Panc1 (cell line): ENCODE measurements at regions not wholly inside any gene's neighbourhood (a gene's known extent, or its start where the extent isn't known, plus 50 kb on each side); places are given as distances from the start of the nearest gene placed in this dataset.
A peak's percentile ranks its signal among the peaks of the same experiment; 100 is the strongest.

Source experiments
- ATAC-seq: fragments of 200-7000 bp; cut with Tn5 transposase; 2 replicates; pipeline ENCODE4 v1.9.1; 2020; ENCODE audit warnings: mild to moderate bottlenecking, moderate library complexity
- BruUV-seq: library from RNA; stranded (reverse); fragments of 400-500 nt; replicated peaks from 2 replicates; lab custom pipeline; 2021; lab: Mats Ljungman, UMichigan
- CTCF ChIA-PET: fragments of 300-600 bp; sonication (Branson Sonifier 250); formaldehyde crosslinking; loops from one replicate; lab custom pipeline; 2022; ENCODE audit warnings: antibody characterized with exemption; lab: Charles Lee
- POLR2A ChIA-PET: fragments of 300-600 bp; sonication (Branson Sonifier 250); formaldehyde crosslinking; loops from one replicate; lab custom pipeline; 2022; ENCODE audit warnings: antibody characterized with exemption; lab: Charles Lee
- DNase-seq: peaks from one replicate; pipeline ENCODE4 v3.0.0-alpha.2; 2010; ENCODE audit warnings: low read depth, low spot score
- H3K27ac ChIP-seq: 2 replicates; pipeline ENCODE4 v1.5.1; 2011; ENCODE audit warnings: mild to moderate bottlenecking, low read length, inconsistent platforms
- H3K27me3 ChIP-seq: fragments of 200-500 bp; sonication (Bioruptor generic); 2 replicates; pipeline ENCODE4 v1.6.0; 2014; ENCODE audit warnings: low read length, inconsistent platforms; ENCODE audit not compliant: control insufficient read depth, insufficient read depth
- H3K36me3 ChIP-seq: fragments of 200-500 bp; sonication (Bioruptor generic); 2 replicates; pipeline ENCODE4 v1.5.1; 2014; ENCODE audit warnings: inconsistent platforms, mild to moderate bottlenecking, low read length, moderate library complexity; ENCODE audit not compliant: control insufficient read depth, insufficient read depth
- H3K4me1 ChIP-seq: 2 replicates; pipeline ENCODE4 v1.5.1; 2011; ENCODE audit warnings: inconsistent platforms, mild to moderate bottlenecking, low read length, moderate library complexity; ENCODE audit not compliant: control insufficient read depth, insufficient read depth
- H3K4me3 ChIP-seq, 2 experiments: 2 replicates each; pipeline ENCODE4 v1.5.1; 2011 to 2012; ENCODE audit warnings: low read depth in 2 of 2, low read length in 2 of 2, mild to moderate bottlenecking in 2 of 2, inconsistent platforms in 1 of 2, moderate library complexity in 1 of 2
- H3K9me3 ChIP-seq: fragments of 200-500 bp; sonication (Bioruptor generic); 2 replicates; pipeline ENCODE4 v1.5.1; 2014; ENCODE audit warnings: low read depth, mild to moderate bottlenecking, inconsistent platforms, low read length, moderate library complexity; ENCODE audit not compliant: control insufficient read depth, insufficient read depth
- POLR2AphosphoS5 ChIP-seq: IDR thresholded peaks from 2 replicates; pipeline ENCODE4 v1.6.1; 2012; ENCODE audit warnings: mild to moderate bottlenecking, low read depth, low read length, moderate library complexity
- SIN3A ChIP-seq: IDR thresholded peaks from 2 replicates; pipeline ENCODE4 v1.6.1; 2012; ENCODE audit warnings: low read depth, mild to moderate bottlenecking, low read length, moderate library complexity, borderline replicate concordance; ENCODE audit not compliant: insufficient read depth
- TCF7L2 ChIP-seq: IDR thresholded peaks from 2 replicates; pipeline ENCODE4 v1.6.1; 2011; ENCODE audit warnings: mild to moderate bottlenecking, low read depth, low read length, inconsistent platforms
- in situ Hi-C: cut with HindIII; loops from 2 replicates; pipeline ENCODE4 v1.10.0; 2016; ENCODE audit warnings: low sequenced_read_pairs, low pct_unique_long_range_greater_than_20kb
- intact Hi-C: fragments of 100-400 bp; cut with micrococcal nuclease; formaldehyde crosslinking; loops from one replicate; pipeline ENCODE4 v1.10.0; 2022; ENCODE audit not compliant: unreplicated experiment
- TF ChIP-seq, protein P1 (sequence below): fragments of 450-650 bp; IDR thresholded peaks from 2 replicates; pipeline ENCODE4 v1.5.1; 2017; ENCODE audit warnings: mild to moderate bottlenecking
- TF ChIP-seq, protein P2 (sequence below), 2 experiments: IDR thresholded peaks; 2 replicates each; pipeline ENCODE4 v1.6.1; 2011 to 2012; ENCODE audit warnings: low read depth in 2 of 2, control low read depth in 1 of 2, low read length in 1 of 2, mild to moderate bottlenecking in 1 of 2, moderate library complexity in 1 of 2; ENCODE audit not compliant: insufficient read depth in 1 of 2

DNA sequence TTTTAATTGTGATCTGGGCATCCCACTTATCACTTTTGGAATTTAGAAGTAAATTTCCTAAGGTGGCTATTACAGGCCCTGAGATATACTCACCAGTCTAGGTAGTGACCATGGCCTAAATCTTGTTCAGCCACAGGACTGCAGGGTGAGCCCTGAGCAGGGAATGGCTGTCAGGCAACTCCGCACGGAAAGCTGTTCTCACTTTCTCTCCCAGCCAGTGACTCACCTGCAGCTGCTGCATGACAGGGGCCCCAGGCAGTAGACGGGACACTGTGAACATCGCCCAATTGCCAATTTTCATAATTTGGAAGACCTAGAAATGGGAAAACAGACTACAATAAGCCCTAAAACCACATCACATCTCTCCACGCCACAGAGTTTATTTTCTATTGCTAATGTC is 69.6 kb upstream of the TAF1L start:
- DNase-seq: no peak
- Histone ChIP-seq H3K27ac (no peak overlapping the region), H3K27me3 (no peaks in the 10 kb centered on the region), H3K9me3 (no peaks in the 10 kb centered on the region), H3K4me3 (no peak overlapping the region), H3K4me1 (no peaks in the 10 kb centered on the region), H3K36me3 (no peaks in the 10 kb centered on the region)
- no TSS peak for BruUV-seq
- TF ChIP-seq, protein P1, sequence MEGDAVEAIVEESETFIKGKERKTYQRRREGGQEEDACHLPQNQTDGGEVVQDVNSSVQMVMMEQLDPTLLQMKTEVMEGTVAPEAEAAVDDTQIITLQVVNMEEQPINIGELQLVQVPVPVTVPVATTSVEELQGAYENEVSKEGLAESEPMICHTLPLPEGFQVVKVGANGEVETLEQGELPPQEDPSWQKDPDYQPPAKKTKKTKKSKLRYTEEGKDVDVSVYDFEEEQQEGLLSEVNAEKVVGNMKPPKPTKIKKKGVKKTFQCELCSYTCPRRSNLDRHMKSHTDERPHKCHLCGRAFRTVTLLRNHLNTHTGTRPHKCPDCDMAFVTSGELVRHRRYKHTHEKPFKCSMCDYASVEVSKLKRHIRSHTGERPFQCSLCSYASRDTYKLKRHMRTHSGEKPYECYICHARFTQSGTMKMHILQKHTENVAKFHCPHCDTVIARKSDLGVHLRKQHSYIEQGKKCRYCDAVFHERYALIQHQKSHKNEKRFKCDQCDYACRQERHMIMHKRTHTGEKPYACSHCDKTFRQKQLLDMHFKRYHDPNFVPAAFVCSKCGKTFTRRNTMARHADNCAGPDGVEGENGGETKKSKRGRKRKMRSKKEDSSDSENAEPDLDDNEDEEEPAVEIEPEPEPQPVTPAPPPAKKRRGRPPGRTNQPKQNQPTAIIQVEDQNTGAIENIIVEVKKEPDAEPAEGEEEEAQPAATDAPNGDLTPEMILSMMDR: no peak
- no peak for TF ChIP-seq POLR2AphosphoS5
- no peak for TF ChIP-seq TCF7L2
- TF ChIP-seq, protein P2, sequence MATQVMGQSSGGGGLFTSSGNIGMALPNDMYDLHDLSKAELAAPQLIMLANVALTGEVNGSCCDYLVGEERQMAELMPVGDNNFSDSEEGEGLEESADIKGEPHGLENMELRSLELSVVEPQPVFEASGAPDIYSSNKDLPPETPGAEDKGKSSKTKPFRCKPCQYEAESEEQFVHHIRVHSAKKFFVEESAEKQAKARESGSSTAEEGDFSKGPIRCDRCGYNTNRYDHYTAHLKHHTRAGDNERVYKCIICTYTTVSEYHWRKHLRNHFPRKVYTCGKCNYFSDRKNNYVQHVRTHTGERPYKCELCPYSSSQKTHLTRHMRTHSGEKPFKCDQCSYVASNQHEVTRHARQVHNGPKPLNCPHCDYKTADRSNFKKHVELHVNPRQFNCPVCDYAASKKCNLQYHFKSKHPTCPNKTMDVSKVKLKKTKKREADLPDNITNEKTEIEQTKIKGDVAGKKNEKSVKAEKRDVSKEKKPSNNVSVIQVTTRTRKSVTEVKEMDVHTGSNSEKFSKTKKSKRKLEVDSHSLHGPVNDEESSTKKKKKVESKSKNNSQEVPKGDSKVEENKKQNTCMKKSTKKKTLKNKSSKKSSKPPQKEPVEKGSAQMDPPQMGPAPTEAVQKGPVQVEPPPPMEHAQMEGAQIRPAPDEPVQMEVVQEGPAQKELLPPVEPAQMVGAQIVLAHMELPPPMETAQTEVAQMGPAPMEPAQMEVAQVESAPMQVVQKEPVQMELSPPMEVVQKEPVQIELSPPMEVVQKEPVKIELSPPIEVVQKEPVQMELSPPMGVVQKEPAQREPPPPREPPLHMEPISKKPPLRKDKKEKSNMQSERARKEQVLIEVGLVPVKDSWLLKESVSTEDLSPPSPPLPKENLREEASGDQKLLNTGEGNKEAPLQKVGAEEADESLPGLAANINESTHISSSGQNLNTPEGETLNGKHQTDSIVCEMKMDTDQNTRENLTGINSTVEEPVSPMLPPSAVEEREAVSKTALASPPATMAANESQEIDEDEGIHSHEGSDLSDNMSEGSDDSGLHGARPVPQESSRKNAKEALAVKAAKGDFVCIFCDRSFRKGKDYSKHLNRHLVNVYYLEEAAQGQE (IDR thresholded peaks at IDR 0.05; ENCODE audit: insufficient read depth in 1 of 2, low read depth in 2 of 2, low read length in 1 of 2): no peak
- TF ChIP-seq SIN3A: no peak
- ATAC-seq: no peak
- intact Hi-C loops (loop anchor here (10.0 kb wide), 1 partner anchor 110 kb away; no protein-coding TSS in a partner anchor), in situ Hi-C loops (no loop called here)
- ChIA-PET POLR2A (no interaction called here), CTCF (no interaction called here)

GRCh38 chr9:32706004-32706724 is 70.7 kb upstream of the TAF1L start:
- Histone ChIP-seq H3K27me3 (no peaks in the 10 kb centered on the region), H3K4me1 (no peaks in the 10 kb centered on the region), H3K36me3 (no peaks in the 10 kb centered on the region), H3K9me3 (no peaks in the 10 kb centered on the region), H3K27ac (no peak overlapping the region), H3K4me3 (no peak overlapping the region)
- DNase-seq (no peak), ATAC-seq (no peak)
- BruUV-seq: no TSS peak
- in situ Hi-C loops (no loop called here), intact Hi-C loops (loop anchor here (10.0 kb wide), 1 partner anchor 111 kb away; no protein-coding TSS in a partner anchor)
- TF ChIP-seq TCF7L2: no peak
- TF ChIP-seq, protein P1: 0 out of 2 replicates have a peak, but pooled peaks have one; percentile 5
- ChIA-PET CTCF (no interaction called here), POLR2A (no interaction called here)
